ENCODE measurements at regions not wholly inside any gene's neighbourhood (a gene's known extent, or its start where the extent isn't known, plus 50 kb on each side); places are given as distances from the start of the nearest gene placed in this dataset.
"Not testable (repeated sequence)": the region's sequence is repeated elsewhere in the genome, so short reads cannot be mapped to it uniquely, and the experiment has no call there.

DNA sequence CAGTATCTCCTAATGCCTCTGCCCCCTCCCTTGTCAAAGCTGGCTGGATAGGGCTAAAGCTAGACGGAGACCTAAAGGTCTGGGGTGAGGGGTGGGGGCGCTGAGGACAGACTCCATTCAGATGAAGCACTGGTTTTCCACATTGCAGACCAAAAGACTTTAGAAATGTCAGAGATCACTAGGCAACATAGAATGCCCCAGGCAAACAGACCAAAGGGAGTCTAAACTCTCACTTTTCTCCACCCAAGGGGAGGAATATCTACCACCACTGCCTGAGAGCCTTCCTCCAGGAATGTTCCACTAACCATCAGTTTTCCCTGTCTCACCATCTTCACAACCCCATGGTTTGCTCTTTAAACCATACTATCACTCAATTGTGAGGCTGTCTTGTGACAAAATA is 106.9 kb upstream of the KRAS start:
- H3K9me3 ChIP-seq, result no peaks in the 10 kb centered on the region
- intact Hi-C loops (cut with DNase I), result no loop called here
- DNase-seq, result no peak
- H3K27ac ChIP-seq, result no peak overlapping the region
- H3K36me3 ChIP-seq, result no peaks in the 10 kb centered on the region
- H3K4me1 ChIP-seq, result no peaks in the 10 kb centered on the region
- WGBS, 2 donors, result 74 to 89% methylated on average over 2 of the region's 2 CpGs
- no peaks in the 10 kb centered on the region for H3K27me3 ChIP-seq
- no peak for TF ChIP-seq CTCF (IDR thresholded peaks at IDR 0.05)
- H3K4me3 ChIP-seq (replicated peaks in 1 of 3), result no peak overlapping the region

DNA sequence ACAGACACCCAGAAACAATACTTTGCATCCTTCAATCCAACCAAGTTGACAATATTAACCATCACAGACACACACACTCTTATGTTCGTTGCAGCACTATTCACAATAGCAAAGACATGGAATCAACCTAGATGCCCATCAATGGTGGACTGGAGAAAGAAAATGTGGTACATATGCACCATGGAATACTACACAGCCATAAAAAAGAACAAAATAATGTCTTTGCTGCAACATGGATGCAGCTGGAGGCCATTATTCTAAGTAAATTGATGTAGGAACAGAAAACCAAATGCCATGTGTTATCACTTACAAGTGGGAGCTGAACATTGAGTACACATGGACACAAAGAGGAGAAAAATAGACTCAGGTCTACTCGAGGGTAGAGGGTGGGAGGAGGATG is 102.2 kb upstream of the KRAS start:
- H3K27ac ChIP-seq; intact Hi-C loops (cut with DNase I); H3K36me3 ChIP-seq; DNase-seq; H3K9me3 ChIP-seq; H3K27me3 ChIP-seq; H3K4me3 ChIP-seq (replicated peaks in 1 of 3); H3K4me1 ChIP-seq: not testable (repeated sequence)
- WGBS, 2 donors, result 87 to 92% methylated on average over 2 of the region's 2 CpGs

DNA sequence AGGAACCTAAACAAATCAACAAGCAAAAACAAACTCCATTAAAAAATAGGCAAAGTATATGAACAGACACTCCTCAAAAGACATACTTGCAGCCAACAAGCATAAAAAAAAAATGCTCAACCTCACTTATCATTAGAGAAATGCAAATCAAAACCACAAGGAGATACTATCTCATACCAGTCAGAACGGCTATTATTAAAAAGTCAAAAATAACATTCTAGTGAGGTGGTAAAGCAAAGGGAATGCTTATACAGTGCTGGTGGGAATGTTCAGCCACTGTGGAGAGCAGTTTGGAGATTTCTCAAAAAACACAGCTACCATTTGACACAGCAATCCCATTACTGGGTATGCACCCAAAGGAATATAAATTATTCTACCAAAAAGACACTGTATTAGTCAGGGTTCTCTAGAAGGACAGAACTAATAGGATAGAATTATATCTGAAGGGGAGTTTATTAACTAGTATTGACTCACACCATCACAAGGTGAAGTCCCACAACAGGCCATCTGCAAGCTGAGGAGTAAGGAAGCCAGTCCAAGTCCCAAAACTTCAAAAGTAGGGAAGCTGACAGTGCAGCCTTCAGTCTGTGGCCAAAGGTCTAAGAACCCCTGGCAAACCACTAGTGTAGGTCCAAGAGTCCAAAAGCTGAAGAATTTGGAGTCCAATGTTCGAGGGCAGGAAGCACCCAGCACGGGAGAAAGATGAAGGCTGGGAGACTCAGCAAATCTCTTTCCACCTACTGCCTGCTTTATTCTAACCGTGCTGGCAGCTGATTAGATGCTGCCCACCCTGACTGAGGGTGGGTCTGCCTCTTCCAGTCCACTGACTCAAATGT is 101.6 kb upstream of the KRAS start:
- DNase-seq, result no peak
- intact Hi-C loops (cut with DNase I), result no loop called here
- H3K4me3 ChIP-seq (replicated peaks in 1 of 3), result no peak overlapping the region
- no peak overlapping the region for H3K27ac ChIP-seq
- 76 to 82% methylated on average over 4 of the region's 4 CpGs for WGBS, 2 donors
- H3K9me3 ChIP-seq, result no peaks in the 10 kb centered on the region
- H3K36me3 ChIP-seq, result no peaks in the 10 kb centered on the region
- TF ChIP-seq CTCF (IDR thresholded peaks at IDR 0.05) (no peak), POLR2A (IDR thresholded peaks at IDR 0.05) (no peak)
- no peaks in the 10 kb centered on the region for H3K27me3 ChIP-seq
- no peaks in the 10 kb centered on the region for H3K4me1 ChIP-seq

DNA sequence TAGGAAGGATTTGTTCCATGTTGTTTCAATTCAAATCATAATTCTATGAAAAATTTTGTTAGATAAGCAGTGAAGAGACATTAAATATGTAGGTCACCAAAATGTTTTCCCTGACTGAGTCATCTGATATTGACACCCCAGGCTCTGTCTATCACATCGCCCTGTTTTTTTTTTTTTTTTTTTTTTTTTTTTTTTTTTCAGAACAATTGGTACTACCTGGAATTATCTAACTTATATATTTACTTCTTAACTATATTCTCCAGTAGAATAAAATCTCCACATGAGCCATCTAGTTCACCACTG is 97.8 kb upstream of the KRAS start:
- Histone ChIP-seq H3K4me1 (no peaks in the 10 kb centered on the region), H3K27me3 (no peaks in the 10 kb centered on the region), H3K4me3 (replicated peaks in 1 of 3) (no peak overlapping the region), H3K36me3 (no peaks in the 10 kb centered on the region), H3K9me3 (no peaks in the 10 kb centered on the region), H3K27ac (no peak overlapping the region)
- TF ChIP-seq CTCF (IDR thresholded peaks at IDR 0.05), result no peak
- TF ChIP-seq POLR2A (IDR thresholded peaks at IDR 0.05), result no peak
- 89 to 92% methylated on average over 1 of the region's 1 CpG for WGBS, 2 donors
- intact Hi-C loops (cut with DNase I), result no loop called here
- DNase-seq, result no peak

- H3K36me3 ChIP-seq, result no peaks in the 10 kb centered on the region
- no peak for DNase-seq
- no peak for TF ChIP-seq CTCF (IDR thresholded peaks at IDR 0.05)
- no peak for TF ChIP-seq POLR2A (IDR thresholded peaks at IDR 0.05)
- H3K4me1 ChIP-seq, result no peaks in the 10 kb centered on the region
- no peak overlapping the region for H3K27ac ChIP-seq
- 53% methylated on average over 4 of the region's 4 CpGs for WGBS, 2 donors
- intact Hi-C loops (cut with DNase I), result no loop called here
- H3K9me3 ChIP-seq, result no peaks in the 10 kb centered on the region
- no peak overlapping the region for H3K4me3 ChIP-seq (replicated peaks in 1 of 3)
- no peaks in the 10 kb centered on the region for H3K27me3 ChIP-seq
Observed at GRCh38 chr12:25347716-25348592, 97.2 kb upstream of the KRAS start.

DNA sequence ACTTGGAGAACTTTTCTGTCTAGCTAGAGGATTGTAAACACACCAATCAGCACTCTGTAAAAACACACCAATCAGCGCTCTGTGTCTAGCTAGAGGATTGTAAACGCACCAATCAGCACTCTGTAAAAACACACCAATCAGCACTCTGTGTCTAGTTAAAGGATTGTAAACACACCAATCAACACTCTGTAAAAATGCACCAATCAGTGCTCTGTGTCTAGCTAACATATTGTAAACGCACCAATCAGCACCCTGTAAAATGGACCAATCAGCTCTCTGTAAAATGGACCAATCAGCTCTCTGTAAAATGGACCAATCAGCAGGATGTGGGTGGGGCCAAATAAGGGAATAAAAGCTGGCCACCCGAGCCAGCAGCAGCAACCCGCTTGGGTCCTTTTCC is 91.1 kb upstream of the KRAS start:
- intact Hi-C loops (cut with DNase I); DNase-seq: not testable (repeated sequence)

More for the DNA sequence above, 91.1 kb upstream of the KRAS start:
- H3K9me3 ChIP-seq; H3K27me3 ChIP-seq; H3K27ac ChIP-seq; H3K4me3 ChIP-seq (replicated peaks in 1 of 3); H3K36me3 ChIP-seq; H3K4me1 ChIP-seq: not testable (repeated sequence)
- WGBS, 2 donors, result 76 to 83% methylated on average over 5 of the region's 5 CpGs

All from thyroid gland (tissue), 4 donors.